GM21447 (cell line): ENCODE measurements at regions not wholly inside any gene's neighbourhood (a gene's known extent, or its start where the extent isn't known, plus 50 kb on each side); places are given as distances from the start of the nearest gene placed in this dataset.
"Not testable (repeated sequence)": the region's sequence is repeated elsewhere in the genome, so short reads cannot be mapped to it uniquely, and the experiment has no call there.

ENCODE experiments used
- ATAC-seq: cut with Tn5 transposase; IDR thresholded peaks from one replicate; pipeline ENCODE4 v1.9.1; 2021; ENCODE audit not compliant: unreplicated experiment

DNA sequence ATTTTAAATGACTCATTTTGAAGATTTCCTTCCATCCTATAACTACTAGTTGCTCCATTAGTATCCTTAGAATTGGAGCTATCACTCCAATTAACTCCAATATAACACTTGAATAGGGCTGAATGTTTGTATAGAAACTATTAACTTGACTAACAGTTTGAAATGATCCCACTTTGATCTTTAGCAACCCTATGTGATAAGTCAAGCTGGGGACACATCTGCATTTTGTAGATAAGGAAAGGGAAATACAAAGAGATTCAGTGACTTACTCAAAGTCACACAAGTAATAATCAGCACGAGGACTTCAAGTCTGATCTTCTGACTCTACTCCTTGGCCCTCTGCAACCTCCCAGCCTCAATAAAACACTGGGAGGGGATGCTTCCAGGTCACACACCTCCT is 101.1 kb downstream of the TMEM215 start:
- no peak for ATAC-seq

- ATAC-seq, result no peak
Observed at GRCh38 chr9:32886021-32886420, 102.7 kb downstream of the TMEM215 start.

- ATAC-seq, result not testable (repeated sequence)
Observed at GRCh38 chr9:32894485-32894884, 106.9 kb downstream of the APTX start.

DNA sequence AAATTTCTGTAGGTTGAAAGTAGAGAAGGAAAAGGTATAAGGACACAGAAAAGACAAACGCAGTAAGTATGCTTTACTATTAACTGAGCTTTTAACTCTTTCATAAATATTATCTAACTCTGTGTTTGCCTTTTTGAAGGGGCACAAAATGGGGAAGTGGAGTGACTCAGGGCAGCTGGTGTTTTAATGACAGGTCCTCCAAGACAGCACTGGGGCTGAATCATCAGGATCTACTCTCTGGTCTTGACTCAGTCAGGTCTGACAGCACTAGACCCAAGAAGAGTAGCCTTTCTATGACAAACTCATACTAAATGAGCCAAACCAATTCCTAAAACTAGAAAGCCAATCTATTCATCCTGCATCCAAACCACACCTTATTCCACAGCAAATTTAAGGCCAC is 102.2 kb downstream of the APTX start:
- no peak for ATAC-seq

DNA sequence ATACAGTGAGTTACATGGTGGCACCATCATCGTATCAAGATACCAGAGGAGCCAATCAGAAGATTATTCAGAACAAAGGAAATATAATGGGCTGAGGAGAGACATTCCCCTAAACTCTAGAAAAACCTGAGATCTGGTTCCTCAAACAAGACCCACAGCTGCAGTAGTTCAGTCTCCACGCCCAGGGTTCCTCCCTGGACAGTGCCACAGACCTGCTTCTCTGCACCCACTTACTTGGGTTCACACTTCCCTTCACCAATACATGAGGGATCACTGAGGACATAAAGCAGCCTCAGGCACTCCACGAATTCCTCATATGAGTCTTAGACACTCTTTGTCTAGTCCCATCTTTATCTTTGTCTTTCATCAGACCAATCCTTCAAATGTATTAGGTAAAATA is 101.7 kb downstream of the APTX start:
- no peak for ATAC-seq

DNA sequence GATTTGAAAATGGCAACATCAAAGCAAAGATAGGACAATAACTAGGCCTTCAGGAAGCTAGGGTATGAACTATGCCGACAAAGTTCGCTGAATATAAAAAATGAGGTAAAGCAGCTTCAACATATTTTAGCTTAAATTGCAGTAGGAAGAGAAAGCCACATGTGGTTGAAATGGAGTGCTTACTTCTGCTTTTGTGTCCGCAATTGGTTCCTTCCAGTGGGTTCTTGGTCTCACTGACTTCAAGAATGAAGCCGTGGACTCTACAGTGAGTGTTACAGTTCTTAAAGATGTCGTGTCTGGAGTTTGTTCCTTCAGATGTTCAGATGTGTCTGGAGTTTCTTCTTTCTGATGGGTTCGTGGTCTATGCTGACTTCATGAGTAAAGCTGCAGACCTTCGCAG is 95.2 kb downstream of the APTX start:
- ATAC-seq, result peak; percentile 91

DNA sequence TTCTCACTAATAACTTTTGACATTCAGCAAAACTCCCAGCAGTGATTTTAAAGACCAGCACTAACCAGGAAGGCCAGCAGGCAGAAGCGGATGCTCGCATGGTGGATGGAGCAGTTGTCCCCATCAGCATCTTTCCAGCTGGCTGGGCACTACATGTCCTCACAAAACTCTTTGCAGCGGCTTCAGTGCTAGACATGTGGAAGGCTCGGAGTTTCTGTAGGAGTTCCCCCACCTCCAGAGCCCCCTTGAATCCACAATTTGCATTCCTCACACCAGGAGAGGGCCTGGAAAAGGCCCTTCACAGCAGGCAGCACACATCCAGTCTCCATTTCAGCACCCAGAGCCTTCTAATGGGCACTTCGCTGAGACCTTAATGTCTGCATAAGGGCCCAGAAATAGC is 85.6 kb downstream of the APTX start:
- no peak for ATAC-seq

DNA sequence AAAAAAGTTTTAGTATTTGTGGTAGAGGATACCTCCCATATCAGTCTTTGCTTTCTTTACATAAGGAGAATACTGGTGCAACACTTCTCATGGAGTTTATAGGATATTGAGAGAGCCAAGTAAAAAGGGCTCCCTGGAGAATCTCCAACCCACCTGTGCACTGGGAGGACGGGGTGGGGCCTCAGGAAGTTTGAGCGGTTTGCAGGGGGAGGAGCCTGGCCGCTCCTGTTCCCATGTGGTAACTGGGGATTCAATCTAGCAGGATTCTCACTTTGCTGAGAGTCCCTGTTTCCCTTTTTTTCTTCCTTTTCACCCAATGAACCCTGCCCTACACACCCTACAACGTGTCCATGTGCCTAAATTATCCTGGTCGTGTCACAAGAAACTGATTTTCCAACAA is 82.8 kb downstream of the APTX start:
- ATAC-seq, result no peak
